SHP77 (cell line): ENCODE measurements at regions not wholly inside any gene's neighbourhood (a gene's known extent, or its start where the extent isn't known, plus 50 kb on each side); places are given as distances from the start of the nearest gene placed in this dataset.
"Not testable (repeated sequence)": the region's sequence is repeated elsewhere in the genome, so short reads cannot be mapped to it uniquely, and the experiment has no call there.

ENCODE experiments used
- DNase-seq, 2 experiments: peaks; one replicate each; lab custom pipeline; 2025; lab: John Stamatoyannopoulos, UW

DNA sequence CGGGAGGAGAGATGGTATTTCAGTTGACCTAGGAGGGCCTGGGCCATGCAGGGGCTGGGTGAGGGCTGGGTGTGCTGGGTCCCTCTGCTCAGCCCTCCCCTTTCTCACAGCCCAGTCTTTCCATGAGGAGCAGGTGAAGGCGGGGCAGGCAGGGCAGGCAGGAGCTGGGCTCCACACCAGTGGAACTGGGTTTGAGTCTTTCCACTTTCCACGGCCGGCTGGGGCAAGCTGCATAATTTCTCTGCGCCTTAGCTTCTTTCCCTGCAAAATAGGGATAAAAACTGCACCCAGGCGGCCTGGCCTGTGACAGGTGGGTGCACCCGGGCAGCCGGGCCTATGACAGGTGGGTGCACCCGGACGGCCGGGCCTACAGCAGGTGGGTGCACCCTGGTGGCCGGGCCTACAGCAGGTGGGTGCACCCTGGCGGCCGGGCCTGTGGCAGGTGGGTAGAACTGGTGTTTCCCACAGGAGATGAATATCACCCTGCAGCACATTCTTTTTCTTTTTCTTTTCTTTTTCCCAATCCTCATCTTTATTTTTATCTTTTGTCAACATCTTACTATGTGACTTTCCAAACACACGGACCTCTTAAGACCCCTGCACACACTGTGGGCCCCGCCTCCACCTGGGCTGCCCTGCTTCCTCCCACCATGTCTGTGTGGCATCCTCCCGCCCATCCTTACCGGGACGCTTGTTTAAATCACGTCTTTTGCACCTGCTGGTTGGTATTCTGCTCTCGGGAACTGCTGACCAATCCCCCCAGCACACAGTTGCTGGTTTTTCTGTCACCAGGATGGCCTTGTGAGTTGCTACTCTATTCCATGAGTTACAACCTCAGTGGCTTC, 111.3 kb downstream of the NPIPB11 start:
- not testable (repeated sequence) for DNase-seq

- DNase-seq: not testable (repeated sequence)
Measured at GRCh38 chr16:29294400-29294933, 112.0 kb downstream of the NPIPB11 start.

GRCh38 chr16:29293545-29293944, 113.0 kb downstream of the NPIPB11 start:
- DNase-seq: not testable (repeated sequence)

DNA sequence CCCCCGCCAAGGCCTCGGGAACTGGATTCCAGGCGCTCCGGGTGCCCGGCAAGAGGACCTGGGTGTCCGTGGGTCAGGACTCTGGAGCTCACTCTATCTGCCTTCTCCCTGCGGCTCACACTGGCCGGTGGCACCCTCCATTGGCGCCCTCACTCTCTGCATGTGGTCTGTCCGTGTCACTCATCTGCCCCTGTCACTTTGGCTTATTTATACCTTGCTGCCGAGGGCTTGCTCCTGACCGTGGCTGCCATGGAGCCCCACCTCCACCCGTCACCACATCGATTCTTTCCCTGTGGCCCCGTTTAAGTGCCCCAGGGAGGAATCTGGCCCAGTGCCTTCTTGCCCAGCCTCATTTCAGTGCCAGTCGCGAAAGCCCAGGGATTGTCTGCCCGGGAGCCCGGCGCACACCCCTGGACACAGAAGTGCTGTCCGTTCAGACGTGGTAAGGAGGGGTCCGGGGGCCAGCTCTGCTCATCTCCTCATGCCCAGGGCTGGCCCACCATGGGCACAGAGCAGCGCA, 113.5 kb downstream of the NPIPB11 start:
- DNase-seq: not testable (repeated sequence)

DNA sequence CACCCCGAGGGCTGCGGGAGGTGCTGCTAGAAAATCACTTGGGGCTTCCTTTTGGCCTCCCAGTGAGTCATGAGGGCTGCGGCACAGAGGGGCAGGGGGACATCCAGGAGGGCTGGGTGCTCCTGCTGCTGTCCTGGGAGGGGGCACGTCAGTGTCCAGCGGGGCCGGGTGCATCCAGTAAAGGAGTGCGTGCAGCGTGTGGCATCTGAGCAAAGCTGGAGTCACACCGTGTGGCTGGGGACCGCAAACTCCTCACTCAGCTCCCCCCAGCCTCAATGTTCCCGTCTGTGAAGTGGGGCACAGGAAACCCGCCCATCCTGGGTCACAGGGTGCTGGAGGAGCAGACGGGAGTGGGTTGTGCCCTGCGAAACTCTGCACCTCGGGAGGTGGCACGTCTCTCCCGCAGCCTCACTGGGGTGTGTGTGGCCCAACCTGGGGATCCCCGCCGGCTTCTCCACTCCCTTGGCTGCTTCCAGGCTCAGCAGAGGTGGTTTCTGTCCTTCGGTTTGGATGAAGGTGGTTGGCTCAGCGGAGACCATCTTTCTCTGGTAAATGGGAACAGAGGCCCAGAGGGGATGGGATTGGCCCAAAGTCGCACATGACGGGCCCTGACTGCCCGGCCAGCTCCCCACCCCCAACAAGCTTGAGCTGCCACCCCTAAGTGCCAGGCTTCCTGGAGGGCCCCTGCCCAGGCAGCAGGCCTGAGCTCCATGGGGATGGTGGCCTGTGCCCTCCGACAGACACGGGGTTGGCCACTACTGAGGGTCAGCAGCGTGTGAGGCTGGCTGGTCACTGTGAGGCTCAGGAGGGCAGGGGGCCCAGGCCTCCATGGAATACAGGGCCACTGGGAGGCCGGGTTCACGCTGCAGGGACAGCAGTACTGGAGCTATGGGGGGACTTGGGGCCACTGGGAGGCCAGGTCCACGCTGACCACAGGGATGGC, 114.9 kb downstream of the NPIPB11 start:
- not testable (repeated sequence) for DNase-seq

GRCh38 chr16:29290631-29291247, 115.8 kb downstream of the NPIPB11 start:
- peak; percentile 38 to 57 for DNase-seq

GRCh38 chr16:29289516-29290239, 116.8 kb downstream of the NPIPB11 start:
- not testable (repeated sequence) for DNase-seq

DNA sequence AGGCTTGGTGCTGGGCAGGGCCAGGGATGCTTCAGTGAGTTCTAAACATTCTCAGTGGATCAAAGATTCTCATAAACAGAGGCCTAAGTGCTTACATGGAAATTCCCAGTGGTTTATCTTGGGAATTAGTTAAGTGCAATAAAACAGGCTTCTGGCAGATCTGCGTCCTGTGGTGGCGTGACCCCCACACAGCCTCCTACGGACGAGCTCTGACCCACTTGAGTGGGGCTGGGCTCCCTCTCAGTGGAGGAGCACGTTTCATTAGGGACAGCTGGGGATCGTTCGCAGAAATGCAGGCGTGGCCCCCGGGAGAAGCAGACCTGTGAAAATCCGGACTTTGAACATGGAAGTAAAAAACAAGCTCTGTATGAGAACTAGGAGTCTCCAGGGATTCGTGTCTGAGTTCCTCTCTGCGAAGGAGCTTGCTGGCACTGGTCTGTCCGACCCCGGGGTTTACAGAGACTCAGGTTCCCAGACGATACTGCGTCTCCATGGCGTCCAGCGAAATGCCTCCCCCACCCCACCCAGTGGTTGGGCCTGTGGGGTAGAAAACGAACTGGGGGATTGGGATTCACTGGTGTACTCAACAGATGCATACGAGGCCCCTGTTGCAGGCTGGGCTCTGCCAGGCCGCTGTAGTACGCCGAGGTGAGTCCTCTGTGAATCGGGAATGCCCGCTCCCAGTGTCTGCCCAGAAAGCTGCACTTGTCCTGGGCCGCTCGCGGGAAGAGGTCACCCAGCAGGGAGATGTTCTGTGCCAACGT, 117.6 kb downstream of the NPIPB11 start:
- not testable (repeated sequence) for DNase-seq

- not testable (repeated sequence) for DNase-seq
Measured at GRCh38 chr16:29287871-29288535, 118.5 kb downstream of the NPIPB11 start.

GRCh38 chr16:29287246-29287645, 119.3 kb downstream of the NPIPB11 start:
- DNase-seq: not testable (repeated sequence)

- DNase-seq: not testable (repeated sequence)
Measured at GRCh38 chr16:29286796-29287195, 119.7 kb downstream of the NPIPB11 start.

GRCh38 chr16:29286161-29286560, 120.3 kb downstream of the NPIPB11 start:
- DNase-seq: not testable (repeated sequence)

- not testable (repeated sequence) for DNase-seq
Measured at GRCh38 chr16:29285151-29285885, 121.2 kb downstream of the NPIPB11 start.

DNA sequence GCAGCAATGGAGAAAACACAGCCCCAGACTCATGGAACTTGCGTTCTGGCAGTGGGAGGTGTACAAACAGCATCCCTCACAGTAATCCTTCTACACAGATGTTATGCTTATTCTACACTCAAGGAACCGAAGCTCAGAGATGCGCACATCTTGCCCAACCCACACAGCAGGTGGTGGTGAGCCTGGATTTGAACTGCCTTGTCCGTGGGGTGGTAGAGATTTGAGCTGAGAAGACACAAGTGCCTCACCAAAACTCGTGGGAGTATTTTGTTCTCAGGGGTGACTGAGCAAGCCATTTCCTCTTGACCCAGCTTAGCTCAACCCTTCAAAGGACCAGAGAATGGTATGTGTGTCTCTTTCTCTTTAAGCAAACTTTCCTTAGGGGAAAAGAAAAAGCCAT, 121.8 kb downstream of the NPIPB11 start:
- DNase-seq: not testable (repeated sequence)

- not testable (repeated sequence) for DNase-seq
Measured at GRCh38 chr16:29284159-29284558, 122.4 kb downstream of the NPIPB11 start.

DNA sequence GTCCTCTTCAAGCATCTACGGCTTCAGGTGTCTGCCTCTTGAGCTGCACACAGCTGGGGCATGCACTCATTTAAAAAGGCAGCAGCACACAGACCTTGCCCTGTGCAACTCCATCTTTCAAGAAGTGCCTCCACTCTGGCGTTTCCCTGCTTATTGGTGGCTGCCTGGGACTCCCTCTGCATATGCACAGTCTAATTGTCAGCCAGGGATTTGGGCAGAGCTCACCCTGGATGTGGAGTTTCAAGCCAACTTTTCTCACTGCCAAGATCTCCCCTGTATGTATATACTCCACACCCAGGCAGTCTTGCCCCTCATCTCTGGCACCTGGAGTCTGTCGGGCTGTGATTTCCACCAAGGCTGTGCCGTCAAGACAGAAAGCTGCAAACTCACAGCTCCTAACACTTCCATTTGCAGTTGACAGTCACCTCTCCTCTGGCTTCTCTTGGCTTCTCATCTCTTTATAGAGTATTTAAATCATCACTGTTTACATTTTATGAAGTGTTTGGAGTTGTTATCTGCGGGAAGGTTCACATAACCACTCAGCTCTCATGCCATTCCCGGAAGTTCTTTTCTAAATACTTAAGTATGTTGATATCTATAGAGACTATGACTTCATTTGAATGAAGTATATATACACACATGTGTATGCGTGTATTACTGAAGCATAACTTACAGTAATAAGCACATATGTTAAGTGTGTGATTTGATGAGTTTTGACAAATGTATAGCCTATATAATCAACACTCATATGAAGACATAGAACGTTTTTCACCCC, 128.2 kb downstream of the NPIPB11 start:
- DNase-seq: not testable (repeated sequence)

- DNase-seq: not testable (repeated sequence)
Measured at GRCh38 chr16:29276446-29276845, 130.1 kb downstream of the NPIPB11 start.
